HEK293 (cell line): ENCODE measurements at regions not wholly inside any gene's neighbourhood (a gene's known extent, or its start where the extent isn't known, plus 50 kb on each side); places are given as distances from the start of the nearest gene placed in this dataset.

Experiments
- CTCF ChIA-PET: fragments of 350-600 bp; formaldehyde crosslinking; extraction: SDS; loops from one replicate; lab custom pipeline; 2021; ENCODE audit warnings: antibody characterized with exemption; lab: Yijun Ruan, JAX
- POLR2A ChIA-PET: fragments of 300-600 bp; formaldehyde crosslinking; extraction: SDS; loops from one replicate; lab custom pipeline; 2020; ENCODE audit warnings: antibody characterized with exemption, inconsistent platforms; lab: Yijun Ruan, JAX
- H3K27ac ChIP-seq: fragments of 200-500 bp; sonication (Bioruptor generic); 2 replicates; pipeline ENCODE4 v1.5.1; 2014; ENCODE audit warnings: low read depth, low read length, control low read depth, inconsistent platforms; ENCODE audit errors: extremely low read depth
- H3K36me3 ChIP-seq, 2 experiments: fragments of 200-500 bp in 1 of 2; sonication (Bioruptor generic) in 1 of 2; 1 replicate in 1 of 2; 2 replicates in 1 of 2; pipeline ENCODE4 v1.5.1; 2014 to 2017; ENCODE audit warnings: inconsistent platforms in 2 of 2, low read length in 2 of 2; ENCODE audit not compliant: control insufficient read depth in 2 of 2, insufficient read depth in 1 of 2
- H3K4me1 ChIP-seq: fragments of 200-500 bp; sonication (Bioruptor generic); 2 replicates; pipeline ENCODE4 v1.5.1; 2014; ENCODE audit warnings: mild to moderate bottlenecking, low read length, inconsistent platforms; ENCODE audit not compliant: control insufficient read depth, insufficient read depth
- H3K4me3 ChIP-seq: 2 replicates; pipeline ENCODE4 v1.5.1; 2011; ENCODE audit warnings: low read depth, mild to moderate bottlenecking, control low read depth, low read length, moderate library complexity
- H3K9me3 ChIP-seq: fragments of 200-500 bp; sonication (Bioruptor generic); 2 replicates; pipeline ENCODE4 v1.5.1; 2014; ENCODE audit warnings: low read depth, low read length, inconsistent platforms; ENCODE audit not compliant: control insufficient read depth, insufficient read depth
- KLF1 ChIP-seq: fragments of 450-650 bp; formaldehyde crosslinking; IDR thresholded peaks from 2 replicates; pipeline ENCODE4 v1.5.1; 2016; ENCODE audit warnings: missing biosample characterization, missing genetic modification characterization
- KLF10 ChIP-seq: fragments of 450-650 bp; IDR thresholded peaks from 2 replicates; pipeline ENCODE4 v1.5.1; 2018; ENCODE audit warnings: missing biosample characterization, mild to moderate bottlenecking, missing genetic modification characterization
- MZF1 ChIP-seq: fragments of 450-650 bp; formaldehyde crosslinking; IDR thresholded peaks from 2 replicates; pipeline ENCODE4 v1.5.1; 2017; ENCODE audit warnings: missing biosample characterization, missing genetic modification characterization, borderline replicate concordance
- PATZ1 ChIP-seq: fragments of 450-650 bp; formaldehyde crosslinking; IDR thresholded peaks from 2 replicates; pipeline ENCODE4 v1.5.1; 2016; ENCODE audit warnings: missing biosample characterization, missing genetic modification characterization
- PRDM1 ChIP-seq: fragments of 450-650 bp; formaldehyde crosslinking; IDR thresholded peaks from 2 replicates; pipeline ENCODE4; 2016; ENCODE audit warnings: missing biosample characterization, missing genetic modification characterization
- PRDM4 ChIP-seq: fragments of 450-650 bp; formaldehyde crosslinking; IDR thresholded peaks from 2 replicates; pipeline ENCODE4 v1.5.1; 2017; ENCODE audit warnings: missing biosample characterization, missing genetic modification characterization
- REPIN1 ChIP-seq: fragments of 450-650 bp; formaldehyde crosslinking; IDR thresholded peaks from 2 replicates; pipeline ENCODE4 v1.5.1; 2017; ENCODE audit warnings: missing biosample characterization, missing genetic modification characterization, low read depth
- SP2 ChIP-seq: fragments of 450-650 bp; formaldehyde crosslinking; IDR thresholded peaks from 2 replicates; pipeline ENCODE4 v1.5.1; 2016; ENCODE audit warnings: missing biosample characterization, missing genetic modification characterization
- ZBTB11 ChIP-seq: fragments of 450-650 bp; formaldehyde crosslinking; conservative IDR thresholded peaks from 2 replicates; pipeline ENCODE4 v1.5.1; 2016; ENCODE audit warnings: low read depth, missing biosample characterization, missing genetic modification characterization
- ZBTB48 ChIP-seq: fragments of 450-650 bp; formaldehyde crosslinking; IDR thresholded peaks from 2 replicates; pipeline ENCODE4 v1.5.1; 2016; ENCODE audit warnings: missing biosample characterization, missing genetic modification characterization
- ZNF148 ChIP-seq: fragments of 450-650 bp; formaldehyde crosslinking; IDR thresholded peaks from 2 replicates; pipeline ENCODE4 v1.5.0; 2017; ENCODE audit warnings: missing biosample characterization, missing genetic modification characterization, borderline replicate concordance
- ZNF184 ChIP-seq: fragments of 450-650 bp; IDR thresholded peaks from 2 replicates; pipeline ENCODE4 v1.5.1; 2018; ENCODE audit warnings: missing biosample characterization, mild to moderate bottlenecking, missing genetic modification characterization
- ZNF24 ChIP-seq: fragments of 450-650 bp; formaldehyde crosslinking; IDR thresholded peaks from 2 replicates; pipeline ENCODE4 v1.5.1; 2016; ENCODE audit warnings: missing biosample characterization, missing genetic modification characterization
- ZNF26 ChIP-seq: fragments of 450-650 bp; formaldehyde crosslinking; IDR thresholded peaks from 2 replicates; pipeline ENCODE4 v1.5.1; 2016; ENCODE audit warnings: missing biosample characterization, missing genetic modification characterization
- ZNF354C ChIP-seq: fragments of 450-650 bp; formaldehyde crosslinking; IDR thresholded peaks from 2 replicates; pipeline ENCODE4 v1.5.1; 2016; ENCODE audit warnings: missing biosample characterization, missing genetic modification characterization, low read depth, borderline replicate concordance
- ZNF48 ChIP-seq: fragments of 450-650 bp; formaldehyde crosslinking; IDR thresholded peaks from 2 replicates; pipeline ENCODE4 v1.5.1; 2016; ENCODE audit warnings: missing biosample characterization, missing genetic modification characterization
- ZNF544 ChIP-seq: fragments of 450-650 bp; formaldehyde crosslinking; IDR thresholded peaks from 2 replicates; pipeline ENCODE4 v1.5.0; 2017; ENCODE audit warnings: missing biosample characterization, missing genetic modification characterization
- ZNF549 ChIP-seq: fragments of 450-650 bp; IDR thresholded peaks from 2 replicates; pipeline ENCODE4 v1.5.1; 2018; ENCODE audit warnings: missing biosample characterization, missing genetic modification characterization, mild to moderate bottlenecking, inconsistent platforms, moderate library complexity
- ZNF558 ChIP-seq: fragments of 450-650 bp; formaldehyde crosslinking; IDR thresholded peaks from 2 replicates; pipeline ENCODE4 v1.5.1; 2016; ENCODE audit warnings: missing biosample characterization, missing genetic modification characterization
- ZNF561 ChIP-seq: fragments of 450-650 bp; IDR thresholded peaks from 2 replicates; pipeline ENCODE4 v1.5.1; 2018; ENCODE audit warnings: missing biosample characterization, missing genetic modification characterization, borderline replicate concordance
- ZNF610 ChIP-seq: fragments of 450-650 bp; formaldehyde crosslinking; IDR thresholded peaks from 2 replicates; pipeline ENCODE4 v1.5.1; 2016; ENCODE audit warnings: missing biosample characterization, missing genetic modification characterization, borderline replicate concordance

- TF ChIP-seq ZBTB48 (tag by site-specific recombination) = no peak
- no peak for TF ChIP-seq SP2 (tag by site-specific recombination)
Measured at GRCh38 chr16:85419503-85420408, 193.4 kb upstream of the GSE1 start (continued).

GRCh38 chr16:85420501-85421337 lies 192.4 kb upstream of the GSE1 start:
- H3K36me3 ChIP-seq = no peaks in the 10 kb centered on the region
- H3K4me3 ChIP-seq = no peak overlapping the region
- CTCF ChIA-PET = interaction anchor here (0.6 to 3.7 kb wide), 45 partner anchors 8 to 298 kb away, joined by 3 to 39 read pairs (median 4); partner anchors contain the start of gene GINS2
- POLR2A ChIA-PET = no interaction called here
- H3K27ac ChIP-seq = no peak overlapping the region
- no peaks in the 10 kb centered on the region for H3K9me3 ChIP-seq
- no peaks in the 10 kb centered on the region; the same call in 1 of the 2 replicates for H3K4me1 ChIP-seq
- TF ChIP-seq PRDM1 (tag by site-specific recombination) (no peak), ZNF610 (tag by site-specific recombination) (0 out of 2 replicates have a peak, but pooled peaks have one; percentile 57), ZNF561 (tag by site-specific recombination) (peak; percentile 79; the same call in 1 of the 2 replicates), MZF1 (tag by site-specific recombination) (no peak), ZNF48 (tag by site-specific recombination) (no peak), ZNF26 (tag by site-specific recombination) (no peak), PRDM4 (tag by site-specific recombination) (no peak), PATZ1 (tag by site-specific recombination) (0 out of 2 replicates have a peak, but pooled peaks have one; percentile 30), REPIN1 (tag by site-specific recombination) (no peak), ZBTB11 (tag by site-specific recombination) (0 out of 2 replicates have a peak, but pooled peaks have one; percentile 21), ZNF148 (tag by site-specific recombination) (no peak), ZNF544 (tag by site-specific recombination) (no peak), ZNF354C (tag by site-specific recombination) (no peak), ZNF549 (tag by site-specific recombination) (no peak), ZNF558 (tag by site-specific recombination) (no peak), ZNF184 (tag by site-specific recombination) (peak; percentile 32; the same call in 1 of the 2 replicates), KLF10 (tag by site-specific recombination) (peak; percentile 53; the same call in 1 of the 2 replicates), KLF1 (no peak; the same call in 1 of the 2 replicates), ZNF24 (tag by site-specific recombination) (peak; percentile 56; the same call in 1 of the 2 replicates)
